Heart left ventricle (tissue), 13 donors: ENCODE measurements at regions not wholly inside any gene's neighbourhood (a gene's known extent, or its start where the extent isn't known, plus 50 kb on each side); places are given as distances from the start of the nearest gene placed in this dataset.

Experiments
- CTCF ChIP-seq, 12 donors: fragments of 200-600 bp; sonication (generic) in 4 of 12; IDR thresholded peaks; one replicate each; pipeline versions ENCODE4 v1.5.0 to v1.8.0; 2018 to 2022; ENCODE audit warnings: antibody characterized with exemption in 12 of 12, mild to moderate bottlenecking in 5 of 12
- POLR2A ChIP-seq, 2 donors: fragments of 450-650 bp; IDR thresholded peaks; one replicate each; pipeline ENCODE4 v1.6.1; 2017; ENCODE audit warnings: antibody characterized with exemption in 2 of 2, mild to moderate bottlenecking in 2 of 2, moderate library complexity in 2 of 2
- donor health status: ischemic (EF 13 %, LVEDD 7.1; RV severe dilation, severe dysfunction).
- donor health status: DM: no; HTN: yes; CAD: no.
- donor health status: DM: no; HTN: no; CAD: no.
- donor health status: ischemic (EF 25% LVEDD 6.9; RV normal size, moderate dysfunction).
- donor health status: ischemic (EF 25% LVEDD 5.7; RV mildly dilated, moderate dysfunction).
- donor health status: ischemic (EF 35%, LVEDD 5.7; RV mildly dilated, moderate dysfunction).
- donor health status: nonischemic (EF 11% LVEDD 7.7; RV severe dilation, severe dysfunction).
- donor health status: DM: yes; HTN: yes; CAD: no.
- donor health status: PGD.
- donor health status: ischemic (EF 29% LVEDD 5.4; RV normal size, mild dysfunction).
- donor health status: nonischemic (EF 23%, LVEDD 6.1; RV moderate dilation, normal function).

- TF ChIP-seq CTCF (IDR thresholded peaks at IDR 0.05), result no peak
- TF ChIP-seq POLR2A (IDR thresholded peaks at IDR 0.05), result no peak
Observed at GRCh38 chr1:221418346-221418745, 323.5 kb downstream of the DUSP10 start.
